ENCODE measurements at regions not wholly inside any gene's neighbourhood (a gene's known extent, or its start where the extent isn't known, plus 50 kb on each side); places are given as distances from the start of the nearest gene placed in this dataset.

GRCh38 chr11:91854780-91855179 is 369.8 kb upstream of the FAT3 start:
- no peak for DNase-seq

GRCh38 chr11:91854171-91854570 is 370.4 kb upstream of the FAT3 start:
- DNase-seq = no peak

GRCh38 chr11:91851908-91852307 is 372.7 kb upstream of the FAT3 start:
- no peak for DNase-seq

DNA sequence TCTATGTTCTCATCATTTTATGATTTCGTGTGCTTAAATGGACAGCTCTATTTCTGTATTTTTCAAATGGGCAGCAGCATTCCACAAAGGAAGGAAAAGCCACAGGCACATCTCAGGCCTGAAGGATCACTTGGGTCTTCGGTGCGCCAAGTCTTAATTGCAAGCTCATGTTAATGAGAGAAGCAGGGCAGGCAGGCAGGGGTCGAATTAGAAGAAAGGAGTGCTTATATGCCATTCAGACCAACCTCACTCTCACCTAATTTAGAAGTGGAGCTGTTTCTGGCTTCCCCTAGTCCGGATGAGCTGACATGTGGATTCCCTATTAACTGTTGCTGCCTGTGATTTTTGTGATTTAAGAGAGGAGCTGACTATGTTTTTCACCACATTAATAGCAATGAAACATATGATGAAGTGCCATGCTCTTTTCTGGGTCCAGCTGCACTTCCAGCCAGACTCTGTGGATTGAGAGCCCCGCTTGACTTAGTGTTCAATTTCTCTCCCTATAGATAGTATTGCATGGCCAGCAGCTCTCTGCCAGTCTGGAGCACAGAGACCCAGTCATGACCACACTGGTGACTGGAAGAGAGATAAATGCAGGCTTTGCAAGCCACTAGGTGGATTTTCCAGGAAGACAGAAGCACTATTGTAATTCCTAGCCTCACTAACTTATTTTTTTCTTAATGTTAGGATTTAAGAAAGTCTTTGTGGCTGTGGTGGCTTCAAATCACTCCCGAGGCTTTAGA is 373.9 kb upstream of the FAT3 start:
- DNase-seq = no peak

DNA sequence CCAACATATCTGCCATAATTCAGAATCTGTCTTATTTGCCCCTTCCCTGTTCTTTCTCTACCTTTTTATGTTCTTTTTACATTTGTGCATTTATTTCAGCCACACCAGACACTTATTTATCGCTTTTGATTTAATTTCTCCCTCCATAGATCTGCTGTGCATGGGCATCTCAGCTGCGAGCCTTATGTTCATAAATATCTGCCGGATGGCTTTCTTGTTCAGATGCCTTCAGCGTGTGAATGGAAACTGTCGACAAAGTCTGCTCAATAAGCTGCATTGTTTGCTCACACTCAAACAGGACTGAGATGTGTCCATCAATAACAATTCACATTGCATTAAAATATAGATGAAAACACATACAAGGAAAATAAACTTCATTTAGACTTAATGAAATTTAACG is 374.6 kb upstream of the FAT3 start:
- no peak for DNase-seq

- no peak for DNase-seq
Observed at GRCh38 chr11:91846649-91847048, 378.0 kb upstream of the FAT3 start.

GRCh38 chr11:91846002-91846401 is 378.6 kb upstream of the FAT3 start:
- DNase-seq = no peak

DNA sequence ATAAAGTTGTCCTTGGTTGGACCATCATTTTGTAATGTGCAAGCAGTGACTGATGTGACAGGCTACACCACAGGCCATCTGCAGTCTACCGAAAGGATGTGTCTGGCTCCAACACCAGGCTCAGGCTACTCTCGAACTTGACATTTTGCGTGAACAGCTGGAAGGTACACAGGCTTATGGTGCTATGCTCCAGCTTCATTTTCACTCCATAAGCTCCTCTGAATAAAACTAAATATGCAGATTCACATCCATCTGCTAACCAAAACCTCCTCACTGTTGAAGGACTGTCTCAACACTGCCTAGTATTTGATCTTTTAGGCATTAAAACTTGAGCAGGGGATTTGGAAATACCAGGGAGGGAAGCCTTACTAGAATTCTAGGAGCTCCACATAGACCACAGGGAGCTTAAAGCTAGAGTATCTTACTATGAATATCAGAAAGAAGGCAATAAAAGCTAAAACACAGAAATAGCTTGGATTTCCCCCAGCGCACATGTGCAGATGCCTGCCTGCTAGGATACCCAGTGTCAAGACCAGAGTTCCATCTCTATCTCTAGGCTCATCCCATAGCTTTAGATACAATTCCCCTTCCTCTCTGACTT is 383.9 kb upstream of the FAT3 start:
- no peak for DNase-seq

DNA sequence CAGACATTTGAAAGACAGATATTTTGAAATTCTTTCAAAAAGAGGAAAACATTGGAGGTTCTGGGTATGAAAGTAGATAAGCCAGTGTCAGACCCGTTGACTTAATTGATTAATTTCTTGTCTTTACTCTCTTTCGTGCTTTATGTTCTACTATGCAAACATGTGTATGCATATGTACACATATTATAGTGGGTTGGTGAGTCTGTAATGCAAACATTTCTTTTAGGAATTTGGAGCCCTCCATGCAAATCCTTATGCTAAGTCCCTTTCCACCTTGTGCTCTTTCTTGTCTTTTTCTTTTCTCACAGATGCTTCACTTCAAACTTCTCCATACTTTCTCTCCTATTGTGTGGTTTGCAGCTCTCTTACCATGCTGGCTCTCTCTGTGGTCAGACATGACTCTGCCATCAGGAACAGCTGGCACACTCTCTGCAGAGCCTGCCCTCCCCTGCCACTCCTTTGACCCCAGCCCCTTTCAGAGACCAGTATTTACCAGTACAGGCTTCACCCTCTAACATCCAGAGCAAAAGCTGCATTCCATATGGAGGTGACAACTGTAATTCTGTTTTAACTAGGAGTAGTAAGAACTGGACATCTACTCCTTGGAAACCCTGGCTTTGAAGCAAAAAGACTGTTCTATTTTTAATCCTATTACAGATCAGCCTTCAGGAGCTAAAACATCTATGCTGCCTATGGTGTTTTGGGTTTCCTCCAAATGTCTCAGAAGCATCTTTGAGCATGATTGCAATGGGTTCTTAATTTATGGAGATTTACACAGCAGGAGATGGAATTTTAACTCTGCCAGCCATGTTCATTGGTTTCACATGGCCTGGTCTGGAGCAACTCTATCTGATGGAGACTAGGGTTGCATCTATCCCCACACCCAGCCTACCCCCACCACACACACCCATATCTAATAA is 386.9 kb upstream of the FAT3 start:
- DNase-seq = no peak

DNA sequence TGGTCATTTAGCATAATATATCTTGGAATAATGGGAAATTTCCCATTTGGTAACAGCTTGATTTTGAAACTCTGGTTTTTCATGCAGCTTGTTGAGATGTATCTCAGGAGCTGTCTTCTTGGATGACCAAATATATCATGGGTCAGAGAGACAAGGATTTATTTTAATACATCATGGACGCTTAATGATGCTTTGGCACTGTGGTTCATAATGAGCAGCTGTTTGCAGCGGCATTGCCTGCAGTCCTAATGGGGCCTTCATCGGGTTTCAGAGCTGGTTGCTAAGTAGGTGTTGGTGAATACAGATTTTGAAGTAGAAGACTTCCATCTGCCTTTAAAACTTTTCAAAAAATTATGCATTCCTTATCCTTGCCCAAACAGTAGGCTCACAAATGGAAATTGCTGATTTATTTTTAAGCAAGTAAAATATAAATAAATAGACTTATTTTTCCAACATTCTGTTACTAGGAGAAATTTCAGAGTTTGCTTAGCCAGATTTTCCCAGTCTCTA is 389.5 kb upstream of the FAT3 start:
- no peak for DNase-seq

DNA sequence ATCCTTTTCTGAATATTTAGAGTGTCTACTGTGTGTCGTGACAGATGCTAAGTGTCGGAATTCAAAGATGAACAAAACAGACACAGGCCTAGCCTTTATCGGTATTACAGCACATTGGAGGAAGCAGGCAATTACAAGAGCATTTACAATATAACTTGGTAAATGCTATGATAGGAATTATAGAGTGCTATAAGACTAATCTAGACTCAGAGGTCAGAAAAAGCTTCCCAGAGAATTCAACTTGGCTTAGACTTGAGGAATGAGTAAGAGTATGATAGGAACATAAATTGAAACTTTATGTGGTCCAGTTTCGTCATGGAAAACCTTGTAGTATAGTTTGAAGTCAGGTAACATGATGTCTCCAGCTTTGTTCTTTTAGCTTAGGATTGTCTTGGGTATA is 395.7 kb upstream of the FAT3 start:
- no peak for DNase-seq

- DNase-seq = no peak
Observed at GRCh38 chr11:91825777-91826176, 398.8 kb upstream of the FAT3 start.

GRCh38 chr11:91823252-91823830 is 401.3 kb upstream of the FAT3 start:
- no peak for DNase-seq

- DNase-seq = no peak
Observed at GRCh38 chr11:91822805-91823204, 401.8 kb upstream of the FAT3 start.

DNA sequence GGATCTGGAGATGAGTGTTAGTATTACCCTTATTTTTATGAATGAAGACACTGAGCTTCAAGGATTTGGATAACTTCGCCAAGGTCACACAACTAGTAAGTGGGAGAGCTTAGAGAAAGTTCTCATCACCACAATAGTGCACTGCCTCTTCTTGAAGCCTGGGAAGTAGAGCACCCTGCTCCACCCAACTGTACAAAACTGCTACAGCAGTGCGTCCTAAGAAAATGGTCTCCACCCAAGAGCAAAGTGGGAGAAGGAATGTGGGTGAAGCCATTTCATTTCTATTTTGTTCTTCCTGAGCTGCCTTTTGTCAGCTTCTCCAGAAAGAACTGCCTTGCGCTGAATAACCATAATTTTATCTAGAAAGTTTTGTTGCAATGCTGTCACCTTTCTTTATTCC is 403.9 kb upstream of the FAT3 start:
- DNase-seq = no peak

DNA sequence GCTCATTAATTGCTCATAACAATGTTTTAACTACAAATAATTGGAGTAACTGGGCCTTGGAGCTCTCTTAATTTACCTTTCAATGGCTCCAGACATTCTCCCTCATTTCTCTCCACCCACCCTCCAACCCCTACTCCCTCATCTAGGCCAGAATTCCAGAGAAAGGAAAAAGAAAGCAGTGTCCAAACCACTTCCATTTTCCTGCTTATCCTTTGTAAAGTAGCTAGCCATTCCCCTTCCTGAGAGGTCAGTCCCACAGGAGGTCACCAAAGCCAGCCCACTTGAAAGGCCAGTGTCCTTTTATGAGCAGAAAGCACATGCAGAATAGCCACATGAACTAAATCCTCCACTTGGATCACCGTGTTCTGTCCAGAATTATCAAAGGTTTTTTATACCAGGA is 404.8 kb upstream of the FAT3 start:
- no peak for DNase-seq

- DNase-seq = no peak
Observed at GRCh38 chr11:91819195-91819594, 405.4 kb upstream of the FAT3 start.

GRCh38 chr11:91817996-91818395 is 406.6 kb upstream of the FAT3 start:
- no peak for DNase-seq

DNA sequence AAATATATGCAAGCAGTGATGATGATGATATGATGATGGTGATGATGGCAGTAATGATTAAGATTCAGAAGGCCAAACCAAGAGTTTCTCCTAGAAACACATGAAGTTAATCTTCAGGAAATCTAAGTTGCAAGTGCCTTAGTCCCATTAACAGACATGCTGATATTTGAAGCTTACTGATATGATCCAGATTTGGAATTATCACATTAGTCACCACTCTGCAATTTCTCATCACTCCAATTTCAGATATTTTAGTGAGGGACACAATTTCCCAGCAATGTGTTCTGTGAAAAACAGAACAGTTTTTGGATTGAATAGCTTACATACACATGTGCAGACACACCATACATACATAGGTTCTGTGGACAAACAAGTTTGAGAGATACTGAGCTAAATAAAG is 411.4 kb upstream of the FAT3 start:
- no peak for DNase-seq

- no peak for DNase-seq
Observed at GRCh38 chr11:91810871-91811270, 413.7 kb upstream of the FAT3 start.

DNA sequence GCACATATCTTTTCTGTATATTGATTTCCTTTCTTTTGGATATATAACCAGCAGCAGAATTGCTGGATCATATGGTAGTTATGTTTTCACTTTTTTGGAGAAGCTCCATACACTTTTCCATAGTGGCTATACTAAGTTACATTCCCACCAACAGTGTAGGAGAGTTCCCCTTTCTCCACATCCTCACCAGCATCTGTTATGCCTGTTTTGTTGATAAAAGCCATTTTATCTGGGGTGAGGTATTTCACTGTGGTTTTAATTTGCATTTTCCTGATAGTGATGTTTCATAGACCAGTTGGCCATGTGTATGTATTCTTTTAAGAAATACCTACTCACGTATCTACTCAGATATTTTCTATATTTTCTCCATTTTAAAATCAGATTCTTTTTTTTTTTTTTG is 419.3 kb upstream of the FAT3 start:
- no peak for DNase-seq

GRCh38 chr11:91804042-91804441 is 420.6 kb upstream of the FAT3 start:
- no peak for DNase-seq

- DNase-seq = no peak
Observed at GRCh38 chr11:91802475-91802874, 422.1 kb upstream of the FAT3 start.

All from hematopoietic multipotent progenitor cell treated with erythropoietin and hydrocortisone succinate and interleukin-3 and kit ligand, for 6 days (in vitro differentiated cells).